Psoas muscle (tissue), 7 donors: ENCODE measurements at regions not wholly inside any gene's neighbourhood (a gene's known extent, or its start where the extent isn't known, plus 50 kb on each side); places are given as distances from the start of the nearest gene placed in this dataset.

Experiments used
- ATAC-seq, 4 donors: fragments of 200-7000 bp; cut with Tn5 transposase; one replicate each; pipeline ENCODE4 v1.9.1; 2020; ENCODE audit warnings: moderate library complexity in 3 of 4, mild to moderate bottlenecking in 2 of 4
- DNase-seq, 2 donors: peaks; one replicate each; pipeline ENCODE4 v3.0.0-alpha.2; 2020
- H3K27ac ChIP-seq: fragments of 200-600 bp; one replicate; pipeline ENCODE4 v1.8.0; 2022
- H3K27me3 ChIP-seq, 3 donors: fragments of 200-600 bp in 1 of 3; one replicate each; pipeline versions ENCODE4 v1.6.1 to v1.8.0; 2013 to 2022; ENCODE audit warnings: low read length in 2 of 3, mild to moderate bottlenecking in 2 of 3, moderate library complexity in 1 of 3; ENCODE audit not compliant: insufficient read depth in 3 of 3
- H3K36me3 ChIP-seq, 2 donors: fragments of 200-600 bp in 1 of 2; one replicate each; pipeline versions ENCODE4 v1.6.1 to v1.8.0; 2013 to 2022; ENCODE audit warnings: low read depth in 1 of 2, mild to moderate bottlenecking in 1 of 2, moderate library complexity in 1 of 2; ENCODE audit not compliant: insufficient read depth in 1 of 2
- H3K4me1 ChIP-seq: fragments of 200-600 bp; one replicate; pipeline ENCODE4 v1.8.0; 2022
- H3K4me3 ChIP-seq: fragments of 200-600 bp; one replicate; pipeline ENCODE4 v1.8.0; 2022; ENCODE audit warnings: mild to moderate bottlenecking
- H3K9me3 ChIP-seq: fragments of 200-600 bp; one replicate; pipeline ENCODE4 v1.8.0; 2022
- CTCF ChIP-seq: fragments of 200-600 bp; IDR thresholded peaks from one replicate; pipeline ENCODE4 v1.8.0; 2022; ENCODE audit warnings: antibody characterized with exemption
- WGBS, 3 donors: extraction: QIAGEN DNeasy Blood & Tissue Kit; methylation state at CpG; one replicate each; pipeline versions ENCODE4 v1.1.6 to v1.1.7; 2013; 5-methylcytosine and 5-hydroxymethylcytosine counted together
- intact Hi-C, 2 donors: fragments of 100-400 bp; cut with DNase I; formaldehyde crosslinking; loops; one replicate each; pipeline versions ENCODE4 v1.11.0 to v1.14.2; 2022
- donor health status: healthy with polysubstance abuse.
- donor health status: DM: no; HTN: no; CAD: no; lungs with moderate emphysema.
- donor health status: Bipolar disorder and iron deficiency.
- donor health status: healthy.
- donor health status: DM: yes; HTN: yes; CAD: no.
- donor health status: DM: no; HTN: no; CAD: no.
- donor health status: DM: yes; HTN: yes; CAD: no.

DNA sequence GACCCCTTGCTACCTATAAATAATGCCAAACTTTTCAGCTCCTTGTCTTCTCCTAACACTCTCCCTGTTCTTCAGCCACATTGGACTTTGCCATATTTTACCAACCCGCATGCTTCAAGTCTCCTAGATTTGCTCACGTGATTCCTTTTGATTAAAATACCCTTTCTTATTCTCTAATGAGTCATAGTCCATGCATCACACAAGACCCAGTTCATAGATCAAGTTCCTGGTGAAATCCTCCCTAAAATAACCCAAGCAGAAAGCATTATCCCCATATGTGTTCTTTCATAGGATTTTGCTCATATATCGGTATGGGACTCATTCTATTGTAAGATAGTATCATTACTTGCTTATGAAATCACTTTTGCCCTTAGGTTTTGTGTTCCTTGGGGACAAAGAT, 108.9 kb upstream of the STXBP5 start:
- Histone ChIP-seq H3K27ac (no peak overlapping the region), H3K36me3 (no peaks in the 10 kb centered on the region), H3K4me3 (no peak overlapping the region), H3K4me1 (no peaks in the 10 kb centered on the region), H3K27me3 (no peaks in the 10 kb centered on the region), H3K9me3 (no peaks in the 10 kb centered on the region)
- intact Hi-C loops, result no loop called here
- no peak for DNase-seq
- 90 to 93% (median 91%) methylated on average over 3 of the region's 3 CpGs for WGBS, 3 donors
- TF ChIP-seq CTCF, result no peak
- no peak for ATAC-seq

DNA sequence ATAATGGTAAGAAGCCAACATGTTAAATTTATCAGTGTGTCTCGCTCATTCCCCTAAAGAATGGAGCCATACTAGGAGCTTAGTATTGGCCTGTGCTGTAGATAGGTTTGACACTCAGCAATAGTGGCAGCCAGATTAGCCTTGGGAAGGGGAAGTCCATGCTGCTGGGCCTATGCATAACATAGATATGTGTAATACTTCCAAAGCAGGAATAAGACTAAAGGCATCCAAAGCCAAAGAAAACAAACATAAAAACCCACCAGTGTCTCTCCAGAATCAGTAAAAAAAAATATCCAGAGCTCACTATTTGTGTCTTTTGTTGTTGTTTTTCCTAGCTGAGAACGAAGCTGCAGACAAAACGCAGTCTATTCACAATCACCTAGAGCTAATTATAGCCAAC, 104.2 kb upstream of the STXBP5 start:
- Histone ChIP-seq H3K4me3 (no peak overlapping the region), H3K27ac (no peak overlapping the region), H3K36me3 (no peaks in the 10 kb centered on the region), H3K9me3 (no peaks in the 10 kb centered on the region), H3K27me3 (no peaks in the 10 kb centered on the region), H3K4me1 (no peaks in the 10 kb centered on the region)
- no peak for TF ChIP-seq CTCF
- DNase-seq (no peak), ATAC-seq (no peak)
- 78 to 87% (median 86%) methylated on average over 3 of the region's 3 CpGs for WGBS, 3 donors
- intact Hi-C loops, result no loop called here

GRCh38 chr6:147103007-147103406, 101.2 kb upstream of the STXBP5 start:
- intact Hi-C loops, result no loop called here
- WGBS, 3 donors, result 91 to 95% (median 92%) methylated on average over 2 of the region's 2 CpGs
- no peak for ATAC-seq

DNA sequence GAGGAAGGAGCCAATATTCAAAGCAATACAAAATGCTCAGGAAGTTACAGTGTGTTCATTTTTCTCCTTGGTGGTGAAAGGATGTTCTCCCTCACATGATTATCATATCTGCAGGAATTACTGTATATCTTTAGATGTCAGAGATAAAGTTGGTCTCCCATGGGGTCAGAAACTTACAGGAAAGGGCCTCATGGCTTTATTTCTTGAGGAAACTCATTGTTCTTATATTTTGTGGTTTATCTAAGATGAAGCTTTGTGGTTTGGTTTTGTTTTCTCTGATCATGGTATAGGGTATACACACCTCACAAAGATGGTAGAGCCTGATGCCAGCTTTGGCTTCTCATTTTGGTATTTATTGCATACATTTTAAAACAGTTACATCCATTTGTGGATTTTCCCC, 100.5 kb upstream of the STXBP5 start:
- Histone ChIP-seq H3K27ac (no peak overlapping the region), H3K27me3 (no peaks in the 10 kb centered on the region), H3K4me3 (no peak overlapping the region), H3K9me3 (no peaks in the 10 kb centered on the region), H3K36me3 (no peaks in the 10 kb centered on the region), H3K4me1 (no peaks in the 10 kb centered on the region)
- no peak for ATAC-seq
- intact Hi-C loops, result no loop called here
- no peak for TF ChIP-seq CTCF
- no peak for DNase-seq

More at GRCh38 chr6:147103007-147103406, 101.2 kb upstream of the STXBP5 start:
- no peak overlapping the region for H3K27ac ChIP-seq
- H3K36me3 ChIP-seq, result no peaks in the 10 kb centered on the region
- no peak for DNase-seq
- no peaks in the 10 kb centered on the region for H3K9me3 ChIP-seq
- H3K4me1 ChIP-seq, result no peaks in the 10 kb centered on the region
- no peaks in the 10 kb centered on the region for H3K27me3 ChIP-seq
- TF ChIP-seq CTCF, result no peak
- H3K4me3 ChIP-seq, result no peak overlapping the region

- no peak for DNase-seq
- no peak for TF ChIP-seq CTCF
- Histone ChIP-seq H3K27ac (no peak overlapping the region), H3K4me1 (no peaks in the 10 kb centered on the region), H3K9me3 (no peaks in the 10 kb centered on the region), H3K36me3 (no peaks in the 10 kb centered on the region), H3K27me3 (no peaks in the 10 kb centered on the region), H3K4me3 (no peak overlapping the region)
- intact Hi-C loops, result no loop called here
- ATAC-seq, result no peak
- 90 to 92% (median 92%) methylated on average over 5 of the region's 5 CpGs for WGBS, 3 donors
Observed at GRCh38 chr6:147105786-147106185, 98.4 kb upstream of the STXBP5 start.
